Lung (tissue), 11 donors: ENCODE measurements at regions not wholly inside any gene's neighbourhood (a gene's known extent, or its start where the extent isn't known, plus 50 kb on each side); places are given as distances from the start of the nearest gene placed in this dataset.
A peak's percentile ranks its signal among the peaks of the same experiment; 100 is the strongest.

Source experiments
- ATAC-seq: fragments of 200-7000 bp; cut with Tn5 transposase; one replicate; pipeline ENCODE4 v1.9.1; 2020; ENCODE audit warnings: moderate number of reproducible peaks; ENCODE audit not compliant: insufficient read depth, low FRiP score
- DNase-seq, 3 donors: peaks; one replicate each; pipeline ENCODE4 v3.0.0-alpha.2; 2013 to 2017
- H3K27ac ChIP-seq, 2 donors: one replicate each; pipeline ENCODE4 v1.5.1; 2013; ENCODE audit warnings: mild to moderate bottlenecking in 2 of 2, moderate library complexity in 2 of 2, control low read depth in 1 of 2, inconsistent platforms in 1 of 2, low read depth in 1 of 2, low read length in 1 of 2
- H3K27me3 ChIP-seq, 3 donors: one replicate each; pipeline ENCODE4 v1.5.1; 2013; ENCODE audit warnings: low read length in 2 of 3; ENCODE audit not compliant: control insufficient read depth in 3 of 3, insufficient read depth in 3 of 3
- H3K36me3 ChIP-seq, 4 donors: one replicate each; pipeline ENCODE4 v1.5.1; 2013; ENCODE audit warnings: low read length in 4 of 4, mild to moderate bottlenecking in 1 of 4, moderate library complexity in 1 of 4; ENCODE audit not compliant: control insufficient read depth in 4 of 4, insufficient read depth in 4 of 4
- H3K4me1 ChIP-seq, 5 donors: one replicate each; pipeline ENCODE4 v1.5.1; 2013; ENCODE audit warnings: low read length in 5 of 5, mild to moderate bottlenecking in 2 of 5, moderate library complexity in 1 of 5; ENCODE audit not compliant: control insufficient read depth in 5 of 5, insufficient read depth in 5 of 5
- H3K4me3 ChIP-seq: one replicate; pipeline ENCODE4 v1.5.1; 2013; ENCODE audit warnings: mild to moderate bottlenecking, control low read depth, moderate library complexity
- H3K9ac ChIP-seq, 2 donors: one replicate each; pipeline ENCODE4 v1.5.1; 2013; ENCODE audit warnings: low read length in 2 of 2, control low read depth in 1 of 2; ENCODE audit not compliant: insufficient read depth in 1 of 2
- H3K9me3 ChIP-seq, 4 donors: one replicate each; pipeline ENCODE4 v1.5.1; 2013; ENCODE audit warnings: low read length in 3 of 4, mild to moderate bottlenecking in 1 of 4, moderate library complexity in 1 of 4; ENCODE audit not compliant: control insufficient read depth in 4 of 4, insufficient read depth in 3 of 4
- WGBS, 2 donors: extraction: QIAGEN DNeasy Blood & Tissue Kit; methylation state at CpG; one replicate each; pipeline ENCODE4 v1.1.7; 2013; 5-methylcytosine and 5-hydroxymethylcytosine counted together
- TF ChIP-seq, protein P1 (sequence below): IDR thresholded peaks from 2 replicates; pipeline ENCODE4 v1.5.1; 2012; ENCODE audit warnings: mild to moderate bottlenecking; ENCODE audit errors: control extremely low read depth, extremely low read depth
- donor health status: control.
- donor health status: control.
- donor health status: Bipolar disorder and iron deficiency.
- donor health status: healthy.
- donor health status: DM: yes; HTN: yes; CAD: no.

DNA sequence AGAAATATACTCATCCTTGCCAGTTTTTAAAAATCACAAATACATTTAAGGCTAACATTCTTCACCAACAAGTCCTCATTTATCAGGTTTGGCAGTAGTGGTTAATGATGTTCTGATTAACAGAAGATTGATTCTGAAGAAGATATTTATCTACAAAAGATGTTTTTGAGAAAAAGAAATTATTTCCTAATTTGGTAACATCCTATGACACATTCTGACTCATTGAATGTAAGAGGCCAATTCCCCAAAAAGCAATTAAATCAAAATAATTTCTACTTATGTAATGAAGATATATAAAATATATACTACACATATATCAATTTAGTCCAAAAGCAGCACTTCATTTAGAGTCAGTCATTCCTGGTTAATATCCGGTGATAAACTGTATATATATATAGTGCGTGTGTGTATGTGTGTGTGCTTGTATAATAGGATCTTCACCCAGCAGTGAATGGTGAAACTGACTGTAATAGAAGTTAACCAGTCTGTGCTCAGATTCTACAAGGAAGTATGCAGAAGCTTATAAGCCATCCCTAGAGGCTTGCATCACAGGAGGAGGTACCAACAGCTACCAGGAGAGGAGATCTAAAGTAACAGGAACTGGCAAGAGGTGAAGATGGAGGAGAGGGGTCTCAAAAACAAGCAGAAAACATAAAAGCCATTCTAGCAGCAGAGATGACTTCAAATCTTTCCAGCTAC, 82.9 kb upstream of the MARCKS start:
- WGBS, 2 donors, result 76 to 92% methylated on average over 2 of the region's 2 CpGs
- DNase-seq, result peak in 2 of 3 donors; percentile 31 to 47
- H3K4me1 ChIP-seq, result peaks cover 0 to 7% (median 0%) of the 10 kb centered on the region in 5 donors
- TF ChIP-seq, protein P1, sequence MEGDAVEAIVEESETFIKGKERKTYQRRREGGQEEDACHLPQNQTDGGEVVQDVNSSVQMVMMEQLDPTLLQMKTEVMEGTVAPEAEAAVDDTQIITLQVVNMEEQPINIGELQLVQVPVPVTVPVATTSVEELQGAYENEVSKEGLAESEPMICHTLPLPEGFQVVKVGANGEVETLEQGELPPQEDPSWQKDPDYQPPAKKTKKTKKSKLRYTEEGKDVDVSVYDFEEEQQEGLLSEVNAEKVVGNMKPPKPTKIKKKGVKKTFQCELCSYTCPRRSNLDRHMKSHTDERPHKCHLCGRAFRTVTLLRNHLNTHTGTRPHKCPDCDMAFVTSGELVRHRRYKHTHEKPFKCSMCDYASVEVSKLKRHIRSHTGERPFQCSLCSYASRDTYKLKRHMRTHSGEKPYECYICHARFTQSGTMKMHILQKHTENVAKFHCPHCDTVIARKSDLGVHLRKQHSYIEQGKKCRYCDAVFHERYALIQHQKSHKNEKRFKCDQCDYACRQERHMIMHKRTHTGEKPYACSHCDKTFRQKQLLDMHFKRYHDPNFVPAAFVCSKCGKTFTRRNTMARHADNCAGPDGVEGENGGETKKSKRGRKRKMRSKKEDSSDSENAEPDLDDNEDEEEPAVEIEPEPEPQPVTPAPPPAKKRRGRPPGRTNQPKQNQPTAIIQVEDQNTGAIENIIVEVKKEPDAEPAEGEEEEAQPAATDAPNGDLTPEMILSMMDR, result no peak
- no peak overlapping the region for H3K27ac ChIP-seq
- no peaks in the 10 kb centered on the region for H3K27me3 ChIP-seq
- ATAC-seq, result no peak
- H3K36me3 ChIP-seq, result no peaks in the 10 kb centered on the region
- no peaks in the 10 kb centered on the region for H3K9me3 ChIP-seq
- H3K9ac ChIP-seq, result no peak overlapping the region
- H3K4me3 ChIP-seq, result no peak overlapping the region

DNA sequence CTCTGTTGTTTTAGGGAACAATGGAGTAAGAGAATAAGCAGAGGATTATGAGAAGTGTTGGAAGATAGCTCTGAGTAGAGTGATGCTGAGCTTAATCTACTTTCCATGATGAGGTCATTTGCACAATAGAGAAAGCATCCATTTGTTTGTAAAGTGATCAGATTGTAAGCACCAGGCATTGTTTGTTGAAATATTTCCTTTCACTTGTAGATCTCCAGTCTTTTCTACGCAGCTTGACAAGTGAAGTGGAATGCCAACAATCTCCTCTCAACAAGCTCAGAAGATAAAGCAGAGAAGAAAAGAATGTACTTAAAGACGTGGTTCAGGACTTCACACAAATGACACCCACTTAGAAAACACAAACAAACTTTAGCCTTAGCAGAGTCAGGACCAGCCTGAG, 80.1 kb upstream of the MARCKS start:
- Histone ChIP-seq H3K9ac (no peak overlapping the region), H3K36me3 (no peaks in the 10 kb centered on the region), H3K27ac (no peak overlapping the region), H3K9me3 (no peaks in the 10 kb centered on the region), H3K4me1 (peaks cover 0 to 7% (median 0%) of the 10 kb centered on the region in 5 donors), H3K4me3 (no peak overlapping the region), H3K27me3 (no peaks in the 10 kb centered on the region)
- ATAC-seq (no peak), DNase-seq (peak in 2 of 3 donors; percentile 19 to 30)
- 38 to 59% methylated on average over 2 of the region's 2 CpGs for WGBS, 2 donors
- TF ChIP-seq, protein P1, result no peak

DNA sequence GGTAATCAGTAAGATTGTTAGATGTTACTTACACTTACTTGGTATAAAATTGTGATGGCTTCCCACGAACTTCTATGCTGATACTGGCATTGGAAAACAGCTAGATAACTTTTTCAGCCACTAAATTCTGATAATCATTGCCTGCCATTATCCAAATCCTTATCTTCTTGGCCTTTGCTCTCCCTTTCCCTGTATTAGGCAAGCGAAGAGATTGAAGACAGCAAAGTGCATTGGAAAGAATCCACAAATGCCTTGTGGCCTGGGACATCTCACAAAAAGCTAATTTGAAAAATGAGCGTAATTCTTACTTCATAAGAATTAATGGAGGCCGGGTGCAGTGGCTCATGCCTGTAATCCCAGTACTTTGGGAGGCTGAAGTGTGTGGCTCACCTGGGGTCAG, 79.5 kb upstream of the MARCKS start:
- Histone ChIP-seq H3K27me3 (no peaks in the 10 kb centered on the region), H3K27ac (no peak overlapping the region), H3K4me1 (peaks cover 0 to 7% (median 0%) of the 10 kb centered on the region in 5 donors), H3K9ac (no peak overlapping the region), H3K36me3 (no peaks in the 10 kb centered on the region), H3K4me3 (no peak overlapping the region), H3K9me3 (no peaks in the 10 kb centered on the region)
- DNase-seq (no peak), ATAC-seq (no peak)
- TF ChIP-seq, protein P1, result no peak
- 84 to 96% methylated on average over 4 of the region's 4 CpGs for WGBS, 2 donors

DNA sequence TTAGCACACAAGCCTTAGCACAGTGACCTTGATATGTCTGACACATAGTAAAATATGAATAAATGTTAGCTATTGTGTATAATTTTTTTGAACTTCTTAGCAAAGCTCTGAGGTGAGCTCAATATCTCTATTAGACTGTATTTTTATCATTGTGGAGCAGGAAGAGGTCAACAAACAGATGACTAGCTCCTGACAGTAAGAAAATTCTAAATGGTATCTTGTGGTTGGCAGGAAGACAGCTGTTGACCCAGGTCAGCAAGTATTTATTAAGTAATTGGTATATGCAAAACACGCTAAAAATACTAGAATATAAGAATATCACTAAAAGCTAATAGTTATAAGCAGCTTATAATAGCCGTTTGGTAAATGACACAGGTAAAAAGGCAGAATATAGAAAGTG, 77.5 kb upstream of the MARCKS start:
- Histone ChIP-seq H3K27ac (no peak overlapping the region), H3K4me3 (no peak overlapping the region), H3K9me3 (no peaks in the 10 kb centered on the region), H3K4me1 (peaks cover 0 to 7% (median 0%) of the 10 kb centered on the region in 5 donors), H3K9ac (no peak overlapping the region), H3K36me3 (no peaks in the 10 kb centered on the region), H3K27me3 (no peaks in the 10 kb centered on the region)
- no peak for ATAC-seq
- DNase-seq, result no peak
- WGBS, 2 donors, result 91 to 96% methylated on average over 2 of the region's 2 CpGs
- TF ChIP-seq, protein P1, result no peak
